ENCODE measurements at regions not wholly inside any gene's neighbourhood (a gene's known extent, or its start where the extent isn't known, plus 50 kb on each side); places are given as distances from the start of the nearest gene placed in this dataset.
A peak's percentile ranks its signal among the peaks of the same experiment; 100 is the strongest.

DNA sequence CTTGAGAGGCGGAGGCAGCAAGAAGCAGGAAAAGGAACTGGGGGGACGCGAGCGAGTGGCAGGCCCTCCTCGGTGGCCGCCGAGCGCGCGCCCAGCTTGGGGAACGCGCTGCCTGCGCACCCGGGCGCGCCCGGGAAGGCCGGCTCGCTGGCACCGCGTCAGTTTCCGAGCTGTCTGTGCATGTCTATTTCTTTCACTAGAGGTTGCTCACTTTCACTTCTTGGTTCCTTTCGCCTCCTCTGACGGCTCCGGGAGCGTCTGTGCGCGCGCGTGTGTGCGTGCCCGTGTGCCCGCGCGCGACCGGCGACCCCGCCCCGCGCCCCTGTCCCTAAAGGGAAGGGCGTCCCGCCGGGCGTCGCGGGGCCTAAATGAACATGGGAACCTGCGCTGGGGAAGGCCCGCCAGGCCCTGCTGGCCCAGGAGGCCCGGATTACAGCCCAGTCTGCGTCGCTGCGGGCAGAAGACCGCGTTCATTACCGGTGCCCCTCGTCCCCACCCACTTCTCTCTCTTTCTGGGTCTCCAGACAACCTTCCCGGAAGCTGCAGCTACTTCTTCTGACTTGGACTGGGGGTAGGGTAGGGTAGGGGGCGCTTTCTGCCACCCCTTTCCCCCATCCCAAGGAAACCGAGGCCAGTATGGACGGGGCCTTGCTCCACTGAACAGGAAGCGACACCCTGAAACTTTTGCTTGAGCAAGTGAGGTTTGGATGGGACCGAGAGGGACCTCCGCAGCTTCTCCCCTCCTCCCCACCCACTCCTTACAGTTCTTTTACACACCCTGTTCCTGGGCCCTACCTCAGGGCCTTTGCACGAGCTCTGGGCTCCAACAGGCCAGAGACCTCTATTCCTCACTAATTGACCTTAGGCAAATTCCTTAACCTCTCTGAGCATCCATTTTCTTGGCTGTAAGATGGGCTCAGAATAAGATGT is 205.8 kb upstream of the IER5L start:
- no peaks in the 10 kb centered on the region for H3K4me1 Mint-ChIP-seq (ENCODE audit: low read depth)
- H3K36me3 Mint-ChIP-seq (ENCODE audit: low read depth) = no peaks in the 10 kb centered on the region
- no peaks in the 10 kb centered on the region for H3K9me3 Mint-ChIP-seq (ENCODE audit: low read depth)
- peak overlapping the region; percentile 57 for H3K27ac Mint-ChIP-seq (ENCODE audit: unreplicated experiment)
- TF ChIP-seq, protein P1, sequence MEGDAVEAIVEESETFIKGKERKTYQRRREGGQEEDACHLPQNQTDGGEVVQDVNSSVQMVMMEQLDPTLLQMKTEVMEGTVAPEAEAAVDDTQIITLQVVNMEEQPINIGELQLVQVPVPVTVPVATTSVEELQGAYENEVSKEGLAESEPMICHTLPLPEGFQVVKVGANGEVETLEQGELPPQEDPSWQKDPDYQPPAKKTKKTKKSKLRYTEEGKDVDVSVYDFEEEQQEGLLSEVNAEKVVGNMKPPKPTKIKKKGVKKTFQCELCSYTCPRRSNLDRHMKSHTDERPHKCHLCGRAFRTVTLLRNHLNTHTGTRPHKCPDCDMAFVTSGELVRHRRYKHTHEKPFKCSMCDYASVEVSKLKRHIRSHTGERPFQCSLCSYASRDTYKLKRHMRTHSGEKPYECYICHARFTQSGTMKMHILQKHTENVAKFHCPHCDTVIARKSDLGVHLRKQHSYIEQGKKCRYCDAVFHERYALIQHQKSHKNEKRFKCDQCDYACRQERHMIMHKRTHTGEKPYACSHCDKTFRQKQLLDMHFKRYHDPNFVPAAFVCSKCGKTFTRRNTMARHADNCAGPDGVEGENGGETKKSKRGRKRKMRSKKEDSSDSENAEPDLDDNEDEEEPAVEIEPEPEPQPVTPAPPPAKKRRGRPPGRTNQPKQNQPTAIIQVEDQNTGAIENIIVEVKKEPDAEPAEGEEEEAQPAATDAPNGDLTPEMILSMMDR (IDR thresholded peaks at IDR 0.05) = peak; percentile 60
- peak; percentile 65 for DNase-seq (ENCODE audit: low spot score)
- H3K4me3 Mint-ChIP-seq (ENCODE audit: unreplicated experiment) = peak overlapping the region; percentile 46
- H3K27me3 Mint-ChIP-seq (ENCODE audit: low read depth) = peaks cover 2% of the 10 kb centered on the region

GRCh38 chr9:129383019-129383560 is 205.0 kb upstream of the IER5L start:
- TF ChIP-seq, protein P1 (IDR thresholded peaks at IDR 0.05) = no peak
- DNase-seq (ENCODE audit: low spot score) = peak; percentile 77
- no peaks in the 10 kb centered on the region for H3K4me1 Mint-ChIP-seq (ENCODE audit: low read depth)
- no peaks in the 10 kb centered on the region for H3K9me3 Mint-ChIP-seq (ENCODE audit: low read depth)
- no peak overlapping the region for H3K27ac Mint-ChIP-seq (ENCODE audit: unreplicated experiment)
- H3K4me3 Mint-ChIP-seq (ENCODE audit: unreplicated experiment) = no peak overlapping the region
- H3K36me3 Mint-ChIP-seq (ENCODE audit: low read depth) = no peaks in the 10 kb centered on the region
- peaks cover 2% of the 10 kb centered on the region for H3K27me3 Mint-ChIP-seq (ENCODE audit: low read depth)

GRCh38 chr9:129382281-129383018 is 204.4 kb upstream of the IER5L start:
- Mint-ChIP-seq H3K4me3 (ENCODE audit: unreplicated experiment) (no peak overlapping the region), H3K4me1 (ENCODE audit: low read depth) (peaks cover 3% of the 10 kb centered on the region), H3K9me3 (ENCODE audit: low read depth) (no peaks in the 10 kb centered on the region), H3K36me3 (ENCODE audit: low read depth) (no peaks in the 10 kb centered on the region), H3K27me3 (ENCODE audit: low read depth) (peaks cover 2% of the 10 kb centered on the region), H3K27ac (ENCODE audit: unreplicated experiment) (no peak overlapping the region)
- DNase-seq (ENCODE audit: low spot score) = peak; percentile 62
- TF ChIP-seq, protein P1 (IDR thresholded peaks at IDR 0.05) = no peak

- Mint-ChIP-seq H3K27ac (ENCODE audit: unreplicated experiment) (no peak overlapping the region), H3K9me3 (ENCODE audit: low read depth) (no peaks in the 10 kb centered on the region), H3K36me3 (ENCODE audit: low read depth) (no peaks in the 10 kb centered on the region), H3K27me3 (ENCODE audit: low read depth) (peaks cover 2% of the 10 kb centered on the region), H3K4me1 (ENCODE audit: low read depth) (peaks cover 3% of the 10 kb centered on the region), H3K4me3 (ENCODE audit: unreplicated experiment) (no peak overlapping the region)
- TF ChIP-seq, protein P1 (IDR thresholded peaks at IDR 0.05) = no peak
- DNase-seq (ENCODE audit: low spot score) = peak; percentile 62
Observed at GRCh38 chr9:129381481-129381957, 203.5 kb upstream of the IER5L start.

- Mint-ChIP-seq H3K27me3 (ENCODE audit: low read depth) (peaks cover 2% of the 10 kb centered on the region), H3K9me3 (ENCODE audit: low read depth) (no peaks in the 10 kb centered on the region), H3K27ac (ENCODE audit: unreplicated experiment) (no peak overlapping the region), H3K4me1 (ENCODE audit: low read depth) (peaks cover 3% of the 10 kb centered on the region), H3K4me3 (ENCODE audit: unreplicated experiment) (no peak overlapping the region), H3K36me3 (ENCODE audit: low read depth) (no peaks in the 10 kb centered on the region)
- TF ChIP-seq, protein P1 (IDR thresholded peaks at IDR 0.05) = no peak
- peak; percentile 51 for DNase-seq (ENCODE audit: low spot score)
Observed at GRCh38 chr9:129380961-129381401, 202.9 kb upstream of the IER5L start.

All from chondrocyte (in vitro differentiated cells).